HG03460 (cell line): ENCODE measurements at regions not wholly inside any gene's neighbourhood (a gene's known extent, or its start where the extent isn't known, plus 50 kb on each side); places are given as distances from the start of the nearest gene placed in this dataset.

ENCODE experiments used
- ATAC-seq: cut with Tn5 transposase; IDR thresholded peaks from one replicate; pipeline ENCODE4 v1.9.1; 2021; ENCODE audit not compliant: unreplicated experiment

GRCh38 chr19:28793391-28794168 is 419.4 kb downstream of the UQCRFS1 start:
- no peak for ATAC-seq

- ATAC-seq: no peak
Observed at GRCh38 chr19:28785971-28786370, 427.0 kb downstream of the UQCRFS1 start.

- ATAC-seq: no peak
Observed at GRCh38 chr19:28764066-28764465, 448.9 kb downstream of the UQCRFS1 start.

GRCh38 chr19:28746478-28746877 is 466.5 kb downstream of the UQCRFS1 start:
- no peak for ATAC-seq

GRCh38 chr19:28744943-28745342 is 468.0 kb downstream of the UQCRFS1 start:
- no peak for ATAC-seq

- no peak for ATAC-seq
Observed at GRCh38 chr19:28744014-28744413, 468.9 kb downstream of the UQCRFS1 start.

- ATAC-seq: no peak
Observed at GRCh38 chr19:28737021-28737895, 475.7 kb downstream of the UQCRFS1 start.

GRCh38 chr19:28736528-28736927 is 476.4 kb downstream of the UQCRFS1 start:
- no peak for ATAC-seq

- no peak for ATAC-seq
Observed at GRCh38 chr19:28731577-28731976, 481.4 kb downstream of the UQCRFS1 start.

- no peak for ATAC-seq
Observed at GRCh38 chr19:28730791-28731512, 482.0 kb downstream of the UQCRFS1 start.

GRCh38 chr19:28727480-28728159 is 485.3 kb downstream of the UQCRFS1 start:
- no peak for ATAC-seq

GRCh38 chr19:28726533-28727479 is 486.1 kb downstream of the UQCRFS1 start:
- no peak for ATAC-seq

- ATAC-seq: no peak
Observed at GRCh38 chr19:28718909-28719308, 494.0 kb downstream of the UQCRFS1 start.

GRCh38 chr19:28715157-28715556 is 497.8 kb downstream of the UQCRFS1 start:
- no peak for ATAC-seq

GRCh38 chr19:28711411-28711810 is 501.5 kb downstream of the UQCRFS1 start:
- no peak for ATAC-seq

- ATAC-seq: no peak
Observed at GRCh38 chr19:28710278-28710677, 502.7 kb downstream of the UQCRFS1 start.

- ATAC-seq: no peak
Observed at GRCh38 chr19:28706693-28707092, 506.3 kb downstream of the UQCRFS1 start.

- no peak for ATAC-seq
Observed at GRCh38 chr19:28705008-28705407, 507.9 kb downstream of the UQCRFS1 start.

GRCh38 chr19:28703400-28703956 is 509.5 kb downstream of the UQCRFS1 start:
- ATAC-seq: no peak
